ENCODE measurements at regions not wholly inside any gene's neighbourhood (a gene's known extent, or its start where the extent isn't known, plus 50 kb on each side); places are given as distances from the start of the nearest gene placed in this dataset.
"Not testable (repeated sequence)": the region's sequence is repeated elsewhere in the genome, so short reads cannot be mapped to it uniquely, and the experiment has no call there.

DNA sequence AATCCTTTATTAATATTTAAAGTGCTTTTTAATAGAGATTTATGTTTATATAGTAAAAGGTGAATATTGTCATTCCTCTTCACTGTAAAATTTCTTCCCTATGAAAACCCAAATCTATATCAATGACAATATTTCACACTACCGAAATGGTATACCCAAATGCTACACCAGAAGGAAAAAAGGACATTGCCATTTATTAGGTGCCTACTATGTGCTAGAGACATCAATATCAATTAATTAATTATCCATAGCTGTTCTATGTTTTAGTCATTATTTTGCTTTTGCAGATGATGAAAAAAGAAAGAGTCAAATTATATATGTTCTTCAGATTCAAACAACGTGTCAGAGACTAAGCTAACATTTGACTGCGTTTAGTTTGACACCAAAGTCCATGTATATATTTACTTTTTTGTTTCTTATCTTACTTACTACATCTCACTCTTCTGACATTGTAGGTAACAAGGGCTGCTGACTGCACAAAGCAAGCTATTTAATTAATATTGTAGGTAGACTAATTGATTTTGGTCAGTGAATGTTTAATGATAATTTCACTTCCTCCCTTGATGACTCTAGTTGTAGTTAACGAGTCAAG is 614.0 kb upstream of the FOXG1 start:
- DNase-seq, result no peak

DNA sequence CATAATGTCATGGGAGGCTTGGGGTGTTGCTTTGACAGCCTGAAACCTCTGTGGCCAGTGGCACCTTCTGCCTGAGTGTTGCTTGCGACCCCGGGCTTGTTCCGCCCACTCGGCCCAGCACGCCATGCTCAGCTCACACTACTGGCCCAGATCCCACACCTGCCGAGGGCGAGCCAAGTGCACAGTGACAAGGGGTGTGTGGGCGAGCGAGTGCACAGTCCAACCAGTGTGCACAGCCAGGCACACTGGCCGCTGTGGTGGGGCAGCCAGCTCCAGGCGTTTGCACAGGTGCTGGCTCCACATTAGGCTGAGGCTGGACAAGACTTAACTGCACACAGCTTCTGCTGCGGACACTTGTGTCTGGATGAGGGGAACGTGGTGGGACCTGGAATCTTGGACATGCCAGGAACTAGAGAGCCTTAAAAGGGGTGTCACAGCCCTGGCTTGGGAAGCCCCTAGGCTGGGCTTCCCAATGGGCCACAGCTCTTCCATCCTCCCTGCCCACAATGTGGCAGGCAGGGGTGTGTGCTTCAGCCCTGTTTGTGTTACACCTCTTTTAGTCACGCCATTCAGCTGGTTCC is 609.2 kb upstream of the FOXG1 start:
- DNase-seq, result no peak

DNA sequence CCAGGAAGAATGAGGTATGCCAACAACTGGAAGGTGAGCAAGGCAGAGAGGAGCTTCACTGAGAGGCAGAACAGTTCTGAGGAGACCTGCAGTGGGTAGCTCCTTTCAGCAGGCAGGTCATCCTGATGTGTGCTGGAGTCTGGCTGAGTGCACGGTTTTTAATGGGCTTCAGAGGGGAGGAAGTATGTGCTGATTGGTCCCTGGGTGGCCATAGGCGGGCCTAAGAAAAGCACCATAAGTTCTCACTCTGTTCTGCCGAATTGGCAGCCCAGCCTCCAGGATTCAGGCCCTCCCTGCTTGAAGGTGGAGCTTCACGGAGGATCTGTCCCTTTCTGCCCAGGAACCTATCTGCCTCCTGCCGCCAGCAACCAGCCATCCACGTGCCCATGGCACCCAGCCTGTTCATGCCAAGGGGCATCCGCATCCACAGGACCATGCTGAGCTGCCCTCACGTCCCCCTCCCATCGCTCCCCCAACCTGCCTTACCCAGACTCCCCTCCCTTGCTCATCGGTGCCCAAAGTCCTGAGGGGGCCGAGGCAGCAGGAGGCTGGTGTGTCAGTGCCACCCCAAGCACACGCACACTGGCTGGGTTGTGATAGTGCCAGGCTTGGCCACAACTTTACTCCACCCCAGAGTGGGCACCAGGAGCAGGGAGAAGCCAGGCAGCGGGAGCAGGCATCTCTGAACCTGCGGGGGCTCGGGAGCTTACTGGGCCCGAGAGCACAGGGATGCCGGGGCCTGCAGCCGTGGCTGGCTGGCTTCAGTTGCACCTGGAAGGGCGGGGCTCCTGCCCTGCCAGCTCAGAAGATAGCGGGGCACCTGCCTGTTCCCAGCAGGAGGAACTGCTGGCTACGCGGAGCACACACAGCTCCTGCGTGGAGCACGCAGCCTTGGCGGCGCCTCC is 608.4 kb upstream of the FOXG1 start:
- no peak for DNase-seq

DNA sequence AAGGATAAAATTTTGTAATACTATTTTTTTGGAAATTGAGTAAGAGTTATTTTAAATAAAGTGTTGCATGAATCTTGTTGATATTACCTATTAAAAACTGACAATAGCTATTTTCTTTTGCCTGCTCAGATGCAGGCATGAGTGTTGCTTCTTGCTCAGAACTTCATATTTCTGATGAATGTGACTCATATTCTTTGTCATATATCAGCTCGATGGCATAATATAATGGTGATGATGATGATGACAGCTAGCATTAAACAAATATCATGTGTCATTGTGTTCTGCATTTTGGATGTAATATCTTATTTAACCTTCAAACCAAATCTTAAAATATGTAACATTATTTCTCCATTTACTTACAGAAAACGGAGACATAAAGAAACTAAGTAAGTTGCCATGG is 605.5 kb upstream of the FOXG1 start:
- DNase-seq, result no peak

DNA sequence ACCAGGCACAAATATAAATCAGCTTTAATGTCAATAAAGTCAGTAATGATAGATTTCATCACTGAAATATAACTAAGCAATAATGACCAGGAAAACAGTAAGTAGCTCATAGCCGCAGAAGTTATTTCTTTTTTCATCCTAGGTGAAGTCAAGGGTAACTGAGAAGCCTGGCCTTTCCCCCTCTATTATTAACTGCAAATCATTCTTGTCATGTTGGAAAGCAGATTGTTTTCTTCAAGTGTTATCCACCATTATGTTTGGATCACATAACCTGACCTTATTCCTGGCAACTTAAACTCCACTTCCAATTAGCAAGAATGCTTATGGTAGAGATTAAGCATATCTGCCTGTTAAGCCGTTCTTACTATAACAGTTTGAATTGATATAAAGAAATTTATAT is 603.4 kb upstream of the FOXG1 start:
- DNase-seq, result peak; percentile 75

DNA sequence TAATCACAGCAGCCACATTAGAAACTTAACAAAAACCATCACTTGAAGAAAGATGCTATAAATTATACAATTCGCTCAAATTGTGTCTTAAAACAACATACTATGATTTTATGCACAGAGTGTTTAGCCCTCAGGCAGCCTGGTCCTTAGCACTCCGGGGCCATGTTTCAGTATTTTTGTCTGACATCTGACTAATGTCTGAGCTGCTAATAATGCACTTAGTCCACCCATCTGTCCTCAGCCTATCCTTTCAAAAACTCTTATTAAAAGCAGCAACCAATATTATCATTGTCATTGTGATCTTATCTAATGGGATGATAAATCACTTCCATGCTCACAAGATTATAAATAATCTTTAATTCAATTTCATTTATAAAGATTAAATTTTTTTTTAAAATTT is 602.7 kb upstream of the FOXG1 start:
- DNase-seq, result peak; percentile 89

DNA sequence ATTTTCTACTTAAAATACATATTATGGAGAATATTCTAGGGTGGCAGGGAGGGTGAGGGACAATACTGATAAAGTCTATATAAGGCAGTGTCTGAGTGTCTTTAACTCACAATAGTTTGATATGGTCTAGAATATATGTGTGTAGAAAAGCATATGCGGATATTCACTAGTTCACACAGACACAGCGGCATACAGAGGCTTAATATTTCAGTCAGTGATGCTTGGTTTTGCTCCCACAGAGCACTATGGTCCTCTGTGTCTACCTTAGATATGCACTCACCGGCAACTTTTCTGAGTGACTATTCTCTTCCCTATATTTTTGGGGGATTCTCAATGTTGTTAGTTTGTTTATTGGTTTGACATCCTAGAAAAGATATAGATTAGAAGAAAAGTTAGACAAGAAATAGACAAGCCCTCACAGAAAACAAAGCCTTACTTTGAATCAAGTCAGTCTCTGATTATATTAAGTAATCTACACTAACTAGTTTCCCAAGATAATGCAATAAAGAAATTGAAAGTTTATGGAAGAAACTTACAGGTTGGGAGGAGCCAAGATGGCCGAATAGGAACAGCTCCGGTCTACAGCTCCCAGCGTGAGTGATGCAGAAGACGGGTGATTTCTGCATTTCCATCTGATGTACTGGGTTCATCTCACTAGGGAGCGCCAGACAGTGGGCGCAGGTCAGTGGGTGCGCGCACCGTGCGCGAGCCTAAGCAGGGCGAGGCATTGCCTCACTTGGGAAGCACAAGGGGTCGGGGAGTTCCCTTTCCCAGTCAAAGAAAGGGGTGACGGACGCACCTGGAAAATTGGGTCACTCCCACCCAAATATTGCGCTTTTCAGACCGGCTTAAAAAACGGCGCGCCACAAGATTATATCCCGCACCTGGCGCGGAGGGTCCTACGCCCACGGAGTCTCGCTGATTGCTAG is 578.4 kb upstream of the FOXG1 start:
- peak; percentile 13 for DNase-seq

DNA sequence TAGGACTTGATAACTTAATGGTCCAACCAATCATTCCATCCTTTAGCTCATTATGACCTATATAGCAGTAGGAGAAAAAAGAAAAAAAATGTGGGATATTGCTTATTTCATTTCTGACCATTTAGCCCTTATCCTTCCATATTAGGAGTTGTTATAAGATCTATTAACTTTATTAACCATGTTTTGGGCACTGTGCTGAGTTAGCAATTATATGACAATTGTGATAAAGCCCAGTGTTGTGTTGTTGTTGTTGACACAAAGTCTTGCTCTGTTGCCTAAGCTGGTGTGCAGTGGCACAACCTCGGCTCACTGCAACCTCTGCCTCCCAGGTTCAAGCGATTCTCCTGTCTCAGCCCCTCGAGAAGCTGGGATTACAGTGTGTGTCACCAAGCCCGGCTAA is 569.7 kb upstream of the FOXG1 start:
- DNase-seq, result no peak

DNA sequence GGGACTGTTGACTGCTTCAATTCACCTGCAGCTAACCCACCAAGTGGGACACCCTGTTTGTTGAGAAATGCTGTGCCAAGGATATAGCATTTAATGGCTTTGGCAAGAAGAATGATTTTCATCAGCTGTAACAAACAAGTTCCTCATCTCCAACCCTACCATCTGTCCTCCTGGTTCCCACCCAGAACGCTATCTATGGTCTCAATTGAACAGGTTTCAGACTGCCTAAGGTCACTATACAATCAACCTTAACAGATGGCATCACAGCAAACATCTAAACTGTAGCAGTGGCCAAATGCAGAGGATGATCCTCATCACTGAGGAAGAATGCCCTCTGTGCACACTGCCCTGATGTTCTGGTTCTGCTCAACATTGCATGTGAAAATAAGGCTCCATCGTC is 546.2 kb upstream of the FOXG1 start:
- DNase-seq, result peak; percentile 51

DNA sequence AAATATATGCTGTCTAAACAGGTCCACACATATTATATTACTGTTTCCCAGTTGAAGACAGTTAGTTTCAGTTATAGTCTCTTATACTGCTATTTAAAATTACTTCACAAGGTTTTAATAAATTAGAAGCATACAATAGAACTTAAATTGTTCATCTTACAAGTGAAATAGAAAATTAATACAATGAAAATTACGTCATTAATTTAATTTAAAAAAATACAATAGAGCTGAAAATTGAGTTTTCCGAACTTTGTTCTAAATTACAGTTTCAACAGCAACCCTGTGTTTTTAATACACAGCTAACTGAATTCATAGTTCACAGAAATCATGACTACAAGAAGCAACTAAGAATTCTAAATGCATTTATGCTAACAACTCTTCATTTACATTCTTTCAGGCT is 525.7 kb upstream of the FOXG1 start:
- no peak for DNase-seq

DNA sequence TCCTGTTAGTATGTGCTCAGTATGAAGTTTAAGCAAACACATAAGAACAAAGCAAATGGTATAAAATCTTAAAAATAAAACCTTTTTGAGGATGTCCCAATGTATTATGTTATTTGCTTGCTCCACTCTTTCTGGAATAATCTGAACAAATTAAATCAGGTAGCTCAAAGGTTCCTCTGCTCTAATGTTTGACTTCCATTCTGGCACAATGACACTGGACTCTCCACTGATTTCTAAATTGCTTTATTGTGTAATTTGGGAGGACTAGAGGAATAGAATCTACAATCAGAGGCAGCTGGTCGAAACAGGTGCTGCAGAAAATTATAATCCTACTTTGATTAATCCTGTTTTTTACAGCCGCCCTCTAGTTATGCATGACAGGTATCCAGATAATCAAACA is 523.7 kb upstream of the FOXG1 start:
- peak; percentile 71 for DNase-seq

DNA sequence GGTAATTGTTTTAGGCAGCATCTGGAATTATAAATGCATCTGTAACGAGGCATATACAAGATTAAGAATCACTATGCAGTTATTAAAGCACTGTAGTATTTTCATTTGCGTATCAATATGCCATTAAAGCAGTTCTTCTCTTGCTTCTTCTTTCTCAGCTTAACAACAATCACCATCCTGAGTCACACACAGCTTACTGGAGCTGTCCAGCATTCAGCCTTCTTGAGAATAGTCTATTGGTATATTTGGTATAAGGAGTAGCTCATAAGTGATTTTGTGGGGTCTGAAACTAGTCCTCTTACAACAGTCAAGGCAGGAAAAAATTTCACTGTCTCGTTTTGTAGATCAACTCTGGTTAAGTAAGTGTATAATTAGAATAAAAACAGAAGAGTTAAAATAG is 523.0 kb upstream of the FOXG1 start:
- peak; percentile 16 for DNase-seq

DNA sequence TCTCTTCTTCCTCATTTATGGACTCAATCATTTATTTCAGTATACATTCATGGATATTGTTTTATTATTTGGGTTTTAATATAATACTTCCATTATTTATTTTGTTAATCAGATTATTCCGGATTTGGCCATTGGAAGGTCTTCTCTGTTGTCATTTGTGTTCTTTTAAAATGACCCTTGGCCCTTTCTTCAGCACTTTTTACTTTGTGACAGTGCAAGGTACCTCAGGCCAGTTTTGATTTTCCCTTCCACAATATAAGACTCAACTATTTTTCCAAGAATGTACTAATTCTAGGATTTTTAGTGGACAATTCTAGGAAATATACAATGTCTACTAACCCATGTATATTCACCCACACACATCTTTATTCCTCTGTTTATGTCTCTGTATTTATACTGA is 521.4 kb upstream of the FOXG1 start:
- DNase-seq, result no peak

DNA sequence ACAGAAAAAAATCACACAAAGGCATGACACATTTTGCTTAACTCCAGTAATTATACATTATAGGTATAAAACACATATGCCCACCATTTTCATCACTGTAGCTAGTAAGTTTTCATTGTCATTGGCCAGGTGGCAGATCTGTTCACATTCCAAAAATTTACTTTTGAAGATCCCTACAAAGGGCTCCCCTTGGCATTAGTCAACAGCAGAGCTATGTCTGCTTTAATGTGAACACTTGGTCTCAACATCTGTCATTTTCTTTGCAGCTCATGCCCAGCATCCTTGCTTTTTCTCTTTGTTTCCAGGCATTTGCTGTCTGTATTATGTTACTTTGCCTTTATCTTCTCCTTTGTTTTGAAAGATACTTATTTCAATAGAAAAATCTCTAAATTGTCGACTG is 519.1 kb upstream of the FOXG1 start:
- DNase-seq, result no peak

DNA sequence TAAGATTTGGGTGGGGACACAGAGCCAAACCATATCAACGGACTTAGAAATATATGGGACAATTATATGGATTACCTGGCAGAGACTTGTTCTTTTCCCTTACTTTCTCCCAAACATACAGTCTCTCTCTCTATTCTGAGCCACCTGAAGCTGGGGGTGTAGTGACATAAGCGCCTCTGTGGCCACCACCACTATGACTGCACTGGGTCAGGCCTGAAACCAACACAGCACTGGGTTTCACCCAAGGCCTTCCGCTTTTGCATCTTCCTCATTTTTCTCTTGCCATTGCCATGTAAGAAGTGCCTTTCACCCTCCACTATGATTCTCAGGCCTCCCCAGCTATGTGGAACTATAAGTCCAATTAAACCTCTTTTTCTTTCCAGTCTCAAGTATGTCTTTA is 514.5 kb upstream of the FOXG1 start:
- DNase-seq, result not testable (repeated sequence)

DNA sequence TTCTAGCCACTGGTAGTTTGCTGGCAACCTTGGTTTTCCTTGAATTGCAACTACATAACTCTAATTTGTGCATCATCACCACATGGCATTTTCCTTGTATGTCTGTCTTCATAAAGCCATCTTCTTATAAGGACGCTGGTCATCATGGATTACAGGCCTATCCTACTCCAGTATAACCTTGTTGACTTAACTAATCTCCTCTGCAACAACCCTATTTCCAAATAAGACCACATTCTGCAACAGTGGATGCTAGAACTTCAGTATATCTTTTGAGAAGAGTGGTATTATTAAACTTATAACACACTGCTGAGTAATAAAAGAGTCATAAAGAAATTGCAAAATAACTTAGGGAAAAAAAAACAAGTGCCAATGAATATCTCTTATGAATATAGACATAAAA is 511.8 kb upstream of the FOXG1 start:
- DNase-seq, result no peak

DNA sequence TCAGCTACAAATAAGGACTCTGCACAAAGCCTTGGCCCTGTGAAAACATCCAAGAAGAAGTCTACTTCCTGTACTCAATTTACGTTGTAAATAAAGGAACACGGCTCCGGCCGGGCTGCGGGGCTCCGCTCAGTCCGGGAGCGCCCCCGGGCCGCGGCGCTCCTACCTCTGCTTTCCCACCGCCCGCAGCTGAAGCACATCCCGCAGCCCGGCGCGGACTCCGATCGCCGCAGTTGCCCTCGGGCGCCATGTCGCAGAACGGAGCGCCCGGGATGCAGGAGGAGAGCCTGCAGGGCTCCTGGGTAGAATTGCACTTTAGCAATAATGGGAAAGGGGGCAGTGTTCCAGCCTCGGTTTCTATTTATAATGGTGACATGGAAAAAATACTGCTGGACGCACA is 502.3 kb upstream of the FOXG1 start:
- DNase-seq, result no peak

DNA sequence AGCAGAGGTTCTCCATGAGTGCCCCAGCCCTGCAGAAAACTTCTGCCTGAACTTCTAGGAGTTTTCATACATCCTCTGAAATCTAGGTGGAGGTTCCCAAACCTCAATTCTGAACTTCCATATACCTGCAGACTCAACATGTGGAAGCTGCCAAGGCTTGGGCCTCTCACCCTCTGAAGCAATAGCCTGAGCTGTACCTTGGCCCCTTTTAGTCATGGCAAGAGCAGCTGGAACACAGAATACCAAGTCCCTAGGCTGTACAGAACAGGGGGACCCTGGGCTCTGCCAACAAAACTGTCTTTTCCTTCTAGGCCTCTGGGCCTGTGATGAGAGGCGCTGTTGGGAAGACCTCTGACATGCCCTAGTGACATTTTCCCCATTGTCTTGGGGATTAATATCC is 494.3 kb upstream of the FOXG1 start:
- DNase-seq, result no peak

DNA sequence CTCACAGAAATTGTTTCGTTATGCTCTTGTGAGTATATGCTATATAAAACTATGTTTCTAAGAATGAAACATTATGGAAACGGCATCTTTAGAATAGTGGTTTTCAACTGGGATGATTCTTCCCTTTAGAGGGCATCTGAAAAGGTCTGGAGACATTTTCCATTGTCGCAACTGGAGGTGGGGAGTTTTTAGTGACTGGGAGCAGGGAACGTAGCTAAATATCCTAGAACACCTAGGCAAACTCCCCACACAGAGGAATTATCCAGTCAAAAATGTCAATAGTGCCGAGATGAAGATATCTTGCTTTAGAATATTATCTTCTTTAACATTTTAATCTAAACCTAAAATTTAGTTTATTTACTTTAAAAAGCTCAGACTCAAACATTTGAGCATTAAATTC is 486.1 kb upstream of the FOXG1 start:
- no peak for DNase-seq

DNA sequence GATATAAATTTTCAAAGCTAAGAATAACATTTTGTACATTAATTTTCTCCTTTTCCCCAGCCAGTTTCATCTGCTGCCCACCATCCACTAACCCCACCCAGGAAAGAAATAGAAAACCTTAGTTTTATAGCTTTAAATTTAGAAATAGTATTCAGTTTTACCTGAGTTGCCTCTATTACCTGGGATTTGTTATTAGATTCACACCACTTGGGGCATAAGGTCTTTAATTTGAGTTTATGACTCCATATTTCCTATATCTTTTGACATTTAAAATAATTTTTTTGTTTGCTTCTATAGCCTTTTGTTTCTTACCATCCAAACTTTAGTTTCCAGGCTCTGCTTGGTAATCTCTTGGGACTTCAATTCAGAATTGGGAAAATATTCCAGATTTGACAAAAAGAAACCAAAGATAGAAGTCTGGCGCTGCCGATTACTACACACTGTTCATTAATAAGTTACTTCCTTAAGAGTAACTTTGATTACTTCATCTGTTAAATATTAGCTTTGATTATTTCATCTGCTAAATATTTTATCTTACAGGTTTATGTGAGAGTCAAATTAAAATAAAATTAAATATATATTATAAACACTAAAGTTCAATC is 485.5 kb upstream of the FOXG1 start:
- no peak for DNase-seq

DNA sequence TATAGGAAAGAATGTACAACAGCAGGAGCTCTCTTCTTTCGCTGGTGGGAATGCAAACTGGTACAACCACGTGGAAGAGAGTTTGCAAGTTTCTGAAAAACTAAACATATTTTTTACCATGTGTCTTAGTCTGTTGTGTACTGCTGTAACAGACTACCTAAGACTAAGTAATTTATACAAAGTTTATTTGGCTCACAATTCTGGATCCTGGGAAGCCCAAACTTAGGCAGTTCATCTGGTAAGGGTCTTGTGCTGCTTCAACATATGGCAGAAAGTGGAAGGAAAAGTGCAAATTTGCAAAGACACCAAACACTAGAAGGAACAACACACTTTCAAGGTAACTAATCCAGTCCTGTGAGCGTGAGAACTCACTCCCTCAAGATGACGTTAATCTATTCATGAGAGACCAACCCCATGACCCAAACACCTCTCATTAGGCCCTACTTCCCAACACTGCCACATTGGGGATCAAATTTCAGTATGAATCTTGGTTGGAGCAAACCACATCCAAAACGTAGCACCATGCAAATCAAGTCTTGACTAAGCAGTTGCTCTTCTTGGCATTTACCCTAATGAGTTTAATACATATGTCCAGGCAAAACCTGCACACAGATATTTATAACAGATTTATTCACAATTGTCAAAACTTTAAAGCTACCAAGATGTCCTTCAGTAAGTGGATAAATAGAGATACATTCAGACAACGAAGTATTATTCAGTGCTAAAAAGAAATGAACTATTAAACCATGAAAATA is 481.9 kb upstream of the FOXG1 start:
- DNase-seq, result no peak

DNA sequence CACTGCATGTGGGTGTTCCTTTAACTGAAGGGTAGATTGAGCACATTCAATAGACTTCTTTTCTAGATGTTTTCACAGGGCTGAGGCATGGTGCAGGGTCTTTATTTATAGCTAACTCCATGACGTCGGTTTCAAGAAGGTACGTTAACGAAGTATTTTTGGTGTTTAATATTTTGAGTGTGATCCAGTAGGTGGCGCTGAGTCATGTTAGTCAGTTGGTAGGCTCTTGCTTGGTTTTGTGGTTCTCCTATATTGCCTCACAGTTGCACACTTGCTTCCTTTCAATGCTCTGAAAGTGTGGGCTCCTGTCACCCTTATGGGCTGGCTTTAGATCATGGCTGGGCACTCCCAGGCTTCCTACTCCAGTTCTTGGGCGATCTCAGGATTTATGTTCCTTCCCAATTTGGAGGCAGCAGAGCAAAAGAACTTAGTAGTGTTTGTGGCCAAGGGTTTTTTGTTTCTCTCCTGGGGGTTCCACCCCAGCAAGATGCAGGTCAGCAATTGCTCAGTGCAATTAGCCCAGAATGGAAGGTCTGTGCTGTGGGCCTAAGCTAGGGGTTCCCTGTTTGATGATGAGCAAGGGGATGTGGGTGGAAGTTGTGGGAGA is 471.6 kb upstream of the FOXG1 start:
- DNase-seq, result peak; percentile 30

All from NCI-H82 (cell line).